OCI-LY3 (cell line): ENCODE measurements at regions not wholly inside any gene's neighbourhood (a gene's known extent, or its start where the extent isn't known, plus 50 kb on each side); places are given as distances from the start of the nearest gene placed in this dataset.

Source experiments
- H2AFZ ChIP-seq: fragments of 200-600, 300-600 bp; shearing (Covaris generic); 2 replicates; pipeline ENCODE4 v1.6.0; 2014; ENCODE audit warnings: antibody characterized with exemption, low read depth, low read length
- H3K27ac ChIP-seq: fragments of 200-600, 300-600 bp; sonication (generic); 2 replicates; pipeline ENCODE4 v1.5.1; 2014; ENCODE audit warnings: mild to moderate bottlenecking, low read length, moderate library complexity, mixed read lengths
- H3K27me3 ChIP-seq: fragments of 200-600, 300-600 bp; sonication (generic); 2 replicates; pipeline ENCODE4 v1.6.1; 2014; ENCODE audit warnings: low read depth, low read length, mixed read lengths
- H3K36me3 ChIP-seq: fragments of 200-600, 300-600 bp; sonication (generic); replicated peaks from 2 replicates; pipeline ENCODE3; 2014; ENCODE audit warnings: low read depth, low read length, mixed read lengths
- H3K4me1 ChIP-seq: fragments of 300-600, 200-600 bp; sonication (generic); 2 replicates; pipeline ENCODE4 v1.6.1; 2014; ENCODE audit warnings: low read length, mixed read lengths
- H3K4me2 ChIP-seq: fragments of 200-600, 300-600 bp; sonication (generic); 2 replicates; pipeline ENCODE4 v1.6.1; 2014; ENCODE audit warnings: low read length, mixed read lengths
- H3K4me3 ChIP-seq: fragments of 300-600, 200-600 bp; sonication (generic); 2 replicates; pipeline ENCODE4 v1.5.1; 2014; ENCODE audit warnings: antibody characterized with exemption, mild to moderate bottlenecking, low read length, moderate library complexity
- H3K79me2 ChIP-seq: fragments of 300-600, 200-600 bp; shearing (Covaris generic); 2 replicates; pipeline ENCODE4 v1.6.1; 2014; ENCODE audit warnings: mild to moderate bottlenecking, low read length, mixed read lengths
- H3K9ac ChIP-seq: fragments of 300-600, 200-600 bp; shearing (Covaris generic); 2 replicates; pipeline ENCODE4 v1.6.0; 2014; ENCODE audit warnings: mild to moderate bottlenecking, low read length, moderate library complexity
- H3K9me3 ChIP-seq: fragments of 200-600, 300-600 bp; shearing (Covaris generic); 2 replicates; pipeline ENCODE4 v1.6.1; 2014; ENCODE audit warnings: low read length, mixed read lengths; ENCODE audit not compliant: insufficient read depth
- H4K20me1 ChIP-seq: fragments of 200-600, 300-600 bp; sonication (generic); 2 replicates; pipeline ENCODE4 v1.6.1; 2016; ENCODE audit warnings: low read length, mixed read lengths; ENCODE audit not compliant: insufficient read depth
- CTCF ChIP-seq: fragments of 200-600, 300-600 bp; sonication (generic); IDR thresholded peaks from 2 replicates; pipeline ENCODE4 v1.5.1; 2014; ENCODE audit warnings: antibody characterized with exemption, low read length, low read depth
- EZH2phosphoT487 ChIP-seq: fragments of 200-600 bp; shearing (Covaris generic); IDR thresholded peaks from 2 replicates; pipeline ENCODE4 v1.6.1; 2018; ENCODE audit warnings: antibody characterized with exemption, mixed run types, low read depth

DNA sequence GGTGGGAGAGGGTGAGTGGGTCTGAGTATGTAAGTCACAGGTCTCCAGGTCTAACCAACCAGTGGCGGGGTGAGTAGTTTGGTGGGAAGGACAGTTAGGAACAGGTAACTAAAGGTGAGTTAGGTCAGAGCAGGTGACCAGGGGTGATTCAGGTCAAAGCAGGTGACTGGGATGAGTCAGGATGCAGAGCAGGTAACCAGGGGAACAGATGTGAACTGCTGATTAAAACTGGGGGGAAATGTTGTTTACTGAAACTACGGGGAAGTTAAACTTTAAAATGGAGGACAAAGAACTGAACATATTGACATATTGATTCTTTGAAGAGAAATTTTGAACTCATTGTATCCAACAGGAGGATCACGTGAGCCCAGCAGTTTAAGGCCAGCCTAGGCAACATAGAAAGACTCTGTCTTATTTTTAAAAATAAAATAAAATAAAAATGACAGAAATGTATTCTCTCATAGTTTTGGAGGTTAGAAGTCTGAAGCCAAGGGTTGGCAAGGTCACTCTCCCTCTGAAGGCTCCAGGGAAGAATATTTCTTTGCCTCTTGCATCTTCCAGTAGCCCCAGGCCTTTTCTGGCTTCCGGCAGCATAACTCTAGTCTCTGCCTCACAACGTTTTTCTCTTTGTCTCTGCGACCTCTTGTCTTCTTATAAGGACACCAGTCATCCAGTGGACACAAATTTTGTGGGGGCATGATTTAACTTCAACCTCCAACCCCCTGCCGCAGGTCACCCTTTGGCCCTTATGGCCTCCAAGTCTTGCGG, 64.3 kb upstream of the TINAGL1 start:
- no peaks in the 10 kb centered on the region for H3K9me3 ChIP-seq
- H2AFZ ChIP-seq, result no peak overlapping the region
- H3K27ac ChIP-seq, result no peak overlapping the region
- H3K4me3 ChIP-seq, result no peak overlapping the region
- no peaks in the 10 kb centered on the region for H3K27me3 ChIP-seq
- no peaks in the 10 kb centered on the region for H3K36me3 ChIP-seq
- peaks cover 29% of the 10 kb centered on the region for H3K4me1 ChIP-seq
- H4K20me1 ChIP-seq, result no peaks in the 10 kb centered on the region
- no peak for TF ChIP-seq EZH2phosphoT487
- no peak for TF ChIP-seq CTCF
- H3K79me2 ChIP-seq, result no peaks in the 10 kb centered on the region
- H3K4me2 ChIP-seq, result no peak overlapping the region
- no peak overlapping the region for H3K9ac ChIP-seq

DNA sequence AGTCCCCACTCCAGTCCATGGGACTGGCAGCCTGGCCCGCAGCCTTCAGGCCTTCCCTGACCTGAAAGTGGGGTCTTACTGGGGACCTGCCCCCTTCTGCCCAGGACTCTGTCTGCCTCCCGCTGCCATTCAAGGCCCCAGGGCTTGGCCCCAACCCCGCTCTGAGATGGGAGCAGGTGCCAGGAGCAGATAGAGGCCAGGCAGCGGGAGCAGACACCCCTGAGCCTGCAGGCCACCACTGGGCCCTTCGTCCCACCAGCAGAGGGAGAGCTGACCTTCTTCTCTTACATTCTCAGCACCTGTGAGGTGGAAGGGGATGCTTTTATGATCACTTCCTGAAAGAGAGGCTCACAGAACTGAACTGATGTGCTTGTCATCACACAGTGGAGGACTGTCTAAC, 62.2 kb upstream of the TINAGL1 start:
- H3K36me3 ChIP-seq, result no peaks in the 10 kb centered on the region
- no peak overlapping the region for H3K9ac ChIP-seq
- H3K4me3 ChIP-seq, result no peak overlapping the region
- peaks cover 15% of the 10 kb centered on the region for H3K4me1 ChIP-seq
- TF ChIP-seq EZH2phosphoT487 (no peak), CTCF (no peak)
- H2AFZ ChIP-seq, result no peak overlapping the region
- H3K4me2 ChIP-seq, result no peak overlapping the region
- no peaks in the 10 kb centered on the region for H4K20me1 ChIP-seq
- no peak overlapping the region for H3K27ac ChIP-seq
- no peaks in the 10 kb centered on the region for H3K9me3 ChIP-seq
- H3K27me3 ChIP-seq, result no peaks in the 10 kb centered on the region
- H3K79me2 ChIP-seq, result no peaks in the 10 kb centered on the region

- no peak overlapping the region for H2AFZ ChIP-seq
- no peaks in the 10 kb centered on the region for H4K20me1 ChIP-seq
- H3K4me1 ChIP-seq, result peaks cover 7% of the 10 kb centered on the region
- no peak overlapping the region for H3K9ac ChIP-seq
- H3K36me3 ChIP-seq, result no peaks in the 10 kb centered on the region
- H3K27ac ChIP-seq, result no peak overlapping the region
- no peak overlapping the region for H3K4me2 ChIP-seq
- TF ChIP-seq EZH2phosphoT487, result no peak
- no peak for TF ChIP-seq CTCF
- H3K27me3 ChIP-seq, result no peaks in the 10 kb centered on the region
- no peaks in the 10 kb centered on the region for H3K79me2 ChIP-seq
- H3K4me3 ChIP-seq, result no peak overlapping the region
- H3K9me3 ChIP-seq, result no peaks in the 10 kb centered on the region
These were observed 61.1 kb upstream of the TINAGL1 start for GRCh38 chr1:31515056-31515775.

GRCh38 chr1:31515936-31516335, 60.4 kb upstream of the TINAGL1 start:
- Histone ChIP-seq H3K27ac (no peak overlapping the region), H3K4me3 (no peak overlapping the region), H3K4me1 (peaks cover 7% of the 10 kb centered on the region), H3K4me2 (no peak overlapping the region), H3K9me3 (no peaks in the 10 kb centered on the region), H3K27me3 (no peaks in the 10 kb centered on the region), H4K20me1 (no peaks in the 10 kb centered on the region), H3K9ac (no peak overlapping the region), H3K79me2 (no peaks in the 10 kb centered on the region), H3K36me3 (no peaks in the 10 kb centered on the region), H2AFZ (no peak overlapping the region)
- no peak for TF ChIP-seq CTCF
- no peak for TF ChIP-seq EZH2phosphoT487
